ENCODE measurements at regions not wholly inside any gene's neighbourhood (a gene's known extent, or its start where the extent isn't known, plus 50 kb on each side); places are given as distances from the start of the nearest gene placed in this dataset.
A peak's percentile ranks its signal among the peaks of the same experiment; 100 is the strongest.

GRCh38 chr5:124658867-124659557, 87.4 kb downstream of the ZNF608 start (continued):
- no peak for TF ChIP-seq AFF1 (IDR thresholded peaks at IDR 0.05; ENCODE audit: low read depth in 1 of 2, partially characterized antibody in 2 of 2)
- TF ChIP-seq NCOR1 (IDR thresholded peaks at IDR 0.05): 0 out of 2 replicates have a peak, but pooled peaks have one; percentile 19
- TF ChIP-seq KDM1A (IDR thresholded peaks at IDR 0.05): no peak
- TF ChIP-seq GABPB1 (CRISPR knock-in tag; IDR thresholded peaks at IDR 0.05): no peak
- peak; percentile 51 for TF ChIP-seq SMARCE1 (IDR thresholded peaks at IDR 0.05)
- no peak for TF ChIP-seq ZNF407 (IDR thresholded peaks at IDR 0.05; ENCODE audit: low read depth)
- no peak for TF ChIP-seq MECOM (CRISPR knock-in tag; IDR thresholded peaks at IDR 0.05)
- no peak for TF ChIP-seq HNRNPK (IDR thresholded peaks at IDR 0.05; ENCODE audit: low read depth, low read length, poor library complexity, severe bottlenecking)
- TF ChIP-seq ATF2 (CRISPR knock-in tag; IDR thresholded peaks at IDR 0.05): no peak
- 0 out of 2 replicates have a peak, but pooled peaks have one; percentile 46 for TF ChIP-seq NFRKB (IDR thresholded peaks at IDR 0.05; ENCODE audit: low read depth)
- TF ChIP-seq XRCC3 (IDR thresholded peaks at IDR 0.05): no peak
- peak in 1 of 2 experiments; percentile 73 for TF ChIP-seq E2F6 (IDR thresholded peaks at IDR 0.05; ENCODE audit: borderline replicate concordance in 1 of 2, extremely low read depth in 1 of 2, insufficient read depth in 1 of 2, insufficient read length in 1 of 2, low read depth in 1 of 2, low read length in 1 of 2, poor library complexity in 1 of 2, severe bottlenecking in 1 of 2)
- no peak for TF ChIP-seq CTBP1 (IDR thresholded peaks at IDR 0.05; ENCODE audit: borderline replicate concordance)

All from K562 (cell line).